Transverse colon (tissue), 4 donors: ENCODE measurements at regions not wholly inside any gene's neighbourhood (a gene's known extent, or its start where the extent isn't known, plus 50 kb on each side); places are given as distances from the start of the nearest gene placed in this dataset.

Source experiments
- CTCF ChIP-seq, 5 experiments: fragments of 200-600 bp in 3 of 5; fragments of 450-650 bp in 2 of 5; sonication (generic) in 3 of 5; IDR thresholded peaks; 1 replicate in 2 of 5; 2 replicates in 3 of 5; pipeline ENCODE4 v1.5.1; 2016 to 2017; ENCODE audit warnings: antibody characterized with exemption in 5 of 5, inconsistent platforms in 3 of 5, mild to moderate bottlenecking in 2 of 5, moderate library complexity in 1 of 5
- POLR2A ChIP-seq: fragments of 450-650 bp; IDR thresholded peaks from one replicate; pipeline ENCODE4 v1.6.1; 2016; ENCODE audit warnings: antibody characterized with exemption, mild to moderate bottlenecking, moderate library complexity
- POLR2AphosphoS5 ChIP-seq, 3 donors: sonication (generic); formaldehyde crosslinking; IDR thresholded peaks; one replicate each; pipeline ENCODE4 v1.6.1; 2016; ENCODE audit warnings: antibody characterized with exemption in 3 of 3

- TF ChIP-seq POLR2A = no peak
- no peak for TF ChIP-seq CTCF (IDR thresholded peaks at IDR 0.05)
- no peak for TF ChIP-seq POLR2AphosphoS5 (IDR thresholded peaks at IDR 0.05)
Measured at GRCh38 chr12:60162988-60163720, 567.3 kb downstream of the SLC16A7 start.
